ENCODE measurements at regions not wholly inside any gene's neighbourhood (a gene's known extent, or its start where the extent isn't known, plus 50 kb on each side); places are given as distances from the start of the nearest gene placed in this dataset.

GRCh38 chr4:71635139-71635748 lies 148.6 kb downstream of the GC start:
- Histone ChIP-seq H3K4me1 (ENCODE audit: insufficient read depth) (no peaks in the 10 kb centered on the region), H3K4me2 (ENCODE audit: unreplicated experiment) (no peak overlapping the region), H3K9me2 (ENCODE audit: insufficient read depth) (no peaks in the 10 kb centered on the region), H3K27me3 (replicated peaks; ENCODE audit: insufficient read depth) (no peaks in the 10 kb centered on the region; the same call in 1 of the 2 replicates), H3K9me3 (ENCODE audit: low read depth) (no peaks in the 10 kb centered on the region), H3K27ac (no peak overlapping the region), H3K36me3 (ENCODE audit: low read depth) (no peaks in the 10 kb centered on the region), H3F3A (ENCODE audit: insufficient read depth) (no peaks in the 10 kb centered on the region), H2AFZ (no peak overlapping the region), H3K9ac (no peak overlapping the region), H3K4me3 (no peak overlapping the region), H3K79me2 (ENCODE audit: insufficient read depth) (no peaks in the 10 kb centered on the region), H4K20me1 (ENCODE audit: insufficient read depth) (no peaks in the 10 kb centered on the region)
- TF ChIP-seq EZH2 (IDR thresholded peaks at IDR 0.05; ENCODE audit: insufficient read depth, poor library complexity, severe bottlenecking), result no peak
- TF ChIP-seq EZH2phosphoT487 (IDR thresholded peaks at IDR 0.05; ENCODE audit: insufficient read depth, low read depth), result no peak
- WGBS, 2 experiments (ENCODE audit: low coverage in 1 of 2, low lambda C conversion rate in 2 of 2, missing lambda C conversion rate in 2 of 2), result 0% methylated on average over 1 of the region's 1 CpG
- no peak for DNase-seq
- in situ Hi-C loops (cut with MboI), result no loop called here

- WGBS, 2 experiments (ENCODE audit: low coverage in 1 of 2, low lambda C conversion rate in 2 of 2, missing lambda C conversion rate in 2 of 2), result 68 to 75% methylated on average over 9 of the region's 9 CpGs
- Histone ChIP-seq H2AFZ (no peak overlapping the region), H3K27ac (no peak overlapping the region), H3K9ac (no peak overlapping the region), H3F3A (ENCODE audit: insufficient read depth) (no peaks in the 10 kb centered on the region), H3K4me1 (ENCODE audit: insufficient read depth) (no peaks in the 10 kb centered on the region), H3K79me2 (ENCODE audit: insufficient read depth) (no peaks in the 10 kb centered on the region), H3K27me3 (replicated peaks; ENCODE audit: insufficient read depth) (no peaks in the 10 kb centered on the region; the same call in 1 of the 2 replicates), H3K36me3 (ENCODE audit: low read depth) (no peaks in the 10 kb centered on the region), H3K4me2 (ENCODE audit: unreplicated experiment) (no peak overlapping the region), H3K9me2 (ENCODE audit: insufficient read depth) (no peaks in the 10 kb centered on the region), H3K4me3 (no peak overlapping the region), H4K20me1 (ENCODE audit: insufficient read depth) (no peaks in the 10 kb centered on the region), H3K9me3 (ENCODE audit: low read depth) (no peaks in the 10 kb centered on the region)
- no peak for TF ChIP-seq EZH2 (IDR thresholded peaks at IDR 0.05; ENCODE audit: insufficient read depth, poor library complexity, severe bottlenecking)
- TF ChIP-seq EZH2phosphoT487 (IDR thresholded peaks at IDR 0.05; ENCODE audit: insufficient read depth, low read depth), result no peak
- in situ Hi-C loops (cut with MboI), result no loop called here
- DNase-seq, result no peak
Measured at GRCh38 chr4:71634364-71634763, 149.5 kb downstream of the GC start.

- no peak overlapping the region for H3K4me2 ChIP-seq (ENCODE audit: unreplicated experiment)
- no peak overlapping the region for H3K4me3 ChIP-seq
- no peaks in the 10 kb centered on the region for H3K36me3 ChIP-seq (ENCODE audit: low read depth)
- H4K20me1 ChIP-seq (ENCODE audit: insufficient read depth), result no peaks in the 10 kb centered on the region
- H3K27me3 ChIP-seq (replicated peaks; ENCODE audit: insufficient read depth), result no peaks in the 10 kb centered on the region
- in situ Hi-C loops (cut with MboI), result no loop called here
- H3K4me1 ChIP-seq (ENCODE audit: insufficient read depth), result no peaks in the 10 kb centered on the region
- H3K9me2 ChIP-seq (ENCODE audit: insufficient read depth), result no peaks in the 10 kb centered on the region
- no peak overlapping the region for H3K27ac ChIP-seq
- H3K79me2 ChIP-seq (ENCODE audit: insufficient read depth), result no peaks in the 10 kb centered on the region
- no peak for DNase-seq
- WGBS, 2 experiments (ENCODE audit: low coverage in 1 of 2, low lambda C conversion rate in 2 of 2, missing lambda C conversion rate in 2 of 2), result 8 to 18% methylated on average over 2 to 3 of the region's 3 CpGs
- no peak overlapping the region for H3K9ac ChIP-seq
- TF ChIP-seq EZH2 (IDR thresholded peaks at IDR 0.05; ENCODE audit: insufficient read depth, poor library complexity, severe bottlenecking) (no peak), EZH2phosphoT487 (IDR thresholded peaks at IDR 0.05; ENCODE audit: insufficient read depth, low read depth) (no peak)
- H3K9me3 ChIP-seq (ENCODE audit: low read depth), result no peaks in the 10 kb centered on the region
- no peaks in the 10 kb centered on the region for H3F3A ChIP-seq (ENCODE audit: insufficient read depth)
- H2AFZ ChIP-seq, result no peak overlapping the region
Measured at GRCh38 chr4:71630803-71631202, 153.1 kb downstream of the GC start.

- TF ChIP-seq EZH2phosphoT487 (IDR thresholded peaks at IDR 0.05; ENCODE audit: insufficient read depth, low read depth), result no peak
- no peak for TF ChIP-seq EZH2 (IDR thresholded peaks at IDR 0.05; ENCODE audit: insufficient read depth, poor library complexity, severe bottlenecking)
- Histone ChIP-seq H3K4me2 (ENCODE audit: unreplicated experiment) (no peak overlapping the region), H3K79me2 (ENCODE audit: insufficient read depth) (no peaks in the 10 kb centered on the region), H3F3A (ENCODE audit: insufficient read depth) (no peaks in the 10 kb centered on the region), H3K4me3 (no peak overlapping the region), H3K9me2 (ENCODE audit: insufficient read depth) (no peaks in the 10 kb centered on the region), H4K20me1 (ENCODE audit: insufficient read depth) (no peaks in the 10 kb centered on the region), H3K27ac (no peak overlapping the region), H3K36me3 (ENCODE audit: low read depth) (no peaks in the 10 kb centered on the region), H3K27me3 (replicated peaks; ENCODE audit: insufficient read depth) (no peaks in the 10 kb centered on the region), H3K9me3 (ENCODE audit: low read depth) (no peaks in the 10 kb centered on the region), H3K4me1 (ENCODE audit: insufficient read depth) (no peaks in the 10 kb centered on the region), H2AFZ (no peak overlapping the region), H3K9ac (no peak overlapping the region)
- 24 to 31% methylated on average over 4 of the region's 4 CpGs for WGBS, 2 experiments (ENCODE audit: low coverage in 1 of 2, low lambda C conversion rate in 2 of 2, missing lambda C conversion rate in 2 of 2)
- DNase-seq, result no peak
- in situ Hi-C loops (cut with MboI), result no loop called here
Measured at GRCh38 chr4:71625005-71625404, 158.9 kb downstream of the GC start.
